GM21825 (cell line): ENCODE measurements at regions not wholly inside any gene's neighbourhood (a gene's known extent, or its start where the extent isn't known, plus 50 kb on each side); places are given as distances from the start of the nearest gene placed in this dataset.

Source experiments
- ATAC-seq: cut with Tn5 transposase; IDR thresholded peaks from one replicate; pipeline ENCODE4 v1.9.1; 2021; ENCODE audit warnings: mild to moderate bottlenecking, moderate library complexity; ENCODE audit not compliant: unreplicated experiment

- ATAC-seq = no peak
These were observed 257.8 kb downstream of the COX7C start for GRCh38 chr5:86875539-86875938.

GRCh38 chr5:86878250-86878649 is 260.5 kb downstream of the COX7C start:
- ATAC-seq = no peak

- no peak for ATAC-seq
These were observed 261.3 kb downstream of the COX7C start for GRCh38 chr5:86879086-86879485.

DNA sequence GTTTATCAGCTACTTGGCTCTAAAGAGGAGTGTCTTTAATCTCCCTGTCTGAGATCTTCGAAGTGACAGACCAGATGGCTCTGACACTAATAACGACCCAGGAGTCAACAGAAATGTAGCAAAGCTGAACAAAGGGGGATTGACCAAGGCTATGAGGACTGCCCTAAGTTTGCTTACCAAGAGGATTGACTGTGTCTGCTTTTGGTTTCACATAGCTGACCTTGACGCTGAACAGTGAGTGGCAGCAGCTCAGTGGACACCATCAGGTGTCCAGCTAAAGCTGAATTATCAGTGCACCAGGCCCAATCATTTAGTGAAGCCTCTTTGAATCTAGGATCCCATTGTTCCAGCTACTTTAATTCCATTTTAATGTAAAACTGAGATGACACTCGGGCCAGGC is 262.6 kb downstream of the COX7C start:
- ATAC-seq = no peak

- peak; percentile 94 for ATAC-seq
These were observed 263.2 kb downstream of the COX7C start for GRCh38 chr5:86880785-86881492.

GRCh38 chr5:86881493-86882090 is 263.9 kb downstream of the COX7C start:
- no peak for ATAC-seq

DNA sequence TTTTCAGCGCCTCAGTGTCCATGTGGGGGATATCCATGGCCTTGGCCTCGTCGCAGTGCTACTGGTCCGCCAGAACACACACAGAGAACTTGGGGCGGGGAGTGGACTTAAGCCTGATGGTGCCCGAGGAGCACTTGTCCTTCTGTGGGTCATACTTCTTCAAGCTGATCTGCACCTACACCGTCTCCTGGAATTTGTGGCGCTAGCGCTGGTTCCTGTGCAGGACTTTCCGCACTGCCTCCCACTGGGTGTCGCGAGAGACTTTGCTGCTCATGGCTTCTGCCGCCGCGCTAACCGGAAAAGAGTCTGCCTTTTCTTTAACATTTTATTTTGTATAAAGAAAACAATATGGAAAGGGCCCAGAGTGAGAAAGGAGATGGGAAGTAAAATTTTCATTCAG is 266.9 kb downstream of the COX7C start:
- no peak for ATAC-seq

GRCh38 chr5:86885011-86885410 is 267.3 kb downstream of the COX7C start:
- ATAC-seq = no peak

DNA sequence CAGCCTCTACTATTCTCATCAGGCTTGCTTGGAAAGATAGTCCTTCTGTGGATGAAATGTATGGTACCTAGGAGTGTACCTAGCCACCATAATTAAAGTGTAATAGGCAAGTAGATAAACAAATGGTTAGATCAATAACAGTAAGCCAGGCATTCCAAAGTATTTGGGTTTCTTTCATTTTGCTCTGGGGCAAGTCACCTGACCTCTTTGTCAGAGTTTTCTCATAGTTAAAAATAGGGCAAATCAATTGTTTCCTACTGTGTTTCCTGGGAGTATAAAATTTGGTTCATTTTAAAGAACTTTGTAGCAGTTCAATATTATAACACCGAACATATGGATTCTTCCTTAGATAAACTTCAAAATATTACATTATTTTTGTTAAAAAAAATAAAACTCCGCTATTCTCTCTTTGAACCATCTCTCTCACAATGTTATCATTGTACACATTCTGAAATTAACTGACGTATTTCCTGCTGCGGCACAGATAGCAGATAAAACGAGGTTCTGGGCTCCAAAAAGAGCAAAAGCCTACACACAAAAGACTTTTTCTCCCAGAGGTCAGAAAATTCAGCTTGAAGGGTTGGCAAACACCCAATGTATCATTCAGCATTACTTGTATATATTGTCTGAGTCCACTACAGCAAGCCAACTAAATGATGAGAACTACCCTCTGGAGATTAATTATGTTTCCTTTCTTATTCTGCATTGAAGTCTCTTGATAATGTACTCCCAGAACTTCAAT is 267.9 kb downstream of the COX7C start:
- no peak for ATAC-seq

DNA sequence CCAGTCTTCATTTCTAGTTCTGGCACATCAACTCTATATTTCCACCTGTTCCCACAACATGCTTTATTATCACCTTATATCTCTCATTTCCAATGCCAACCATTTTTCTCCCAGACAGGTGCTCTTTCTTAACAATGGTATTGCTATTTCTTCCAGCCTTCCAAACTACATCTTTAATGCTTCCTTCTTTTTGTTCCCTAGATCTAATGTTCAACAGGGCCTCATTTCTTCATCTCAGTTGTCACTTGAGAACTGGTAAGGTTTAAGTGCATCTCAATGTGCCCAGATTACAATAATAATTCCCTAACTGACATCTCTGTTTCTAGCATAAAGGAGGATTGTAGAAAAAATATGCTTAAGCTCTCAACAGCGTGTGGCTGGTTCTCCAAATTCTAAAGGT is 272.6 kb downstream of the COX7C start:
- ATAC-seq = no peak

GRCh38 chr5:86894056-86894455 is 276.3 kb downstream of the COX7C start:
- no peak for ATAC-seq

GRCh38 chr5:86896916-86897315 is 279.2 kb downstream of the COX7C start:
- no peak for ATAC-seq

DNA sequence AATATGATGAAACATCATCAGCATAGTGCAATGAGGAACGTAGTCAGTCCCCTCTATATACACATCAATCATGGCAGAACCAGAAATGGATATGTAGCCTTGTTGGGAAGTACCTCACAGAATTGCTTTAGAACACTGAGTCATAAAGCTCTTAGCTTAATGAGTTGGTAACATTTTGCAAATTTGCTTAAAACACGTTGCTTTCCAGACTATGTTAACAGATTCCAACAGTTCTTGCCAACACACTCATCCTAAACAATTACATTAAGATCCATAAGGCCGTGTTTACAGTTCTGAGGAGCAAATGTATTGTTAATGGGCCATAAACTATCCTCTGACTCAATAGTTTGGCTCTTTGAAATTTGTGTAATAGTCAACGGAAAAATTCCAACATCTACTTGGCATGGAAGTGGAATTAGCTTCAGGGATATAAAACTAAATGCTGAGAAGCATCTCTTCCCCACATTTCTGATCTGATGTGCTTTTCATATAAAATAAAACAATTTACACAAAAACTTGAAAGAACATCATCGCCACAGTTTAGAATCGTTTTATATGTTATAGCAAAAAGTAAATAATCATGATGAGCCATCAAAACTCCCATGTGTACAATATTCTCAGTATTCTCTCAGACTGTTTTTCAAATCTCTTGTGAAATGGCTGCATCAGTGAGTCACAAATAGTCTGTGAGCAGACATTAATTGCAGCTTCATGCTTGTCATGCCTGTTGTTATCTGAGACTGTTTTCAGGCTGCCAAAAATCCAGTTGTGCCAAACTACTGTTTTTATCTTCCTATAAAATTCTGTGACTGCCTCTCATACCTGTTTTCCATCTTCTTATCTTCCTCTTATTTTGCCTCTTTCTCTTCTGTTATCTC is 291.9 kb downstream of the COX7C start:
- no peak for ATAC-seq

DNA sequence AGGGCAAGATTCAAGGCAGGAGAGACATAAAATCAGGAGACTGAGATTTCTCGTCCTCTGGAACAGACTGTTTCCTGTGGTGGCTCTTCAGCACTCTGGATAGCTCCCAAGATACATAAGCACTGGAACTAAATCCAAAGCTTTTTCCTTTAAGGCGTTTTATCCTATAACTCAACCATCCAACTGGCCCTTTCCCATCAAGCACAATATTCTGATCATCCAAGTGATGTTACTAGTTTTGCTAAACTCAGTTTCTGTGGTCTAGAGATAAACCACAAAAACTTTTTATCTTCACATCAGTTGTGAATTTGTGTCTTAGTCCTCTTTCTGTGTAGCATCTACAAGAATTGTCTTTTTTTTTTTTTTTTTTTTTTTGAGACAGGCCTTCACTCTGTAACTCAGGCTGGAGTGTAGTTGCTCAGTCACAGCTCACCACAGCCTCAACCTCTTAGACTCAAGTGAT is 299.4 kb downstream of the COX7C start:
- ATAC-seq = no peak

DNA sequence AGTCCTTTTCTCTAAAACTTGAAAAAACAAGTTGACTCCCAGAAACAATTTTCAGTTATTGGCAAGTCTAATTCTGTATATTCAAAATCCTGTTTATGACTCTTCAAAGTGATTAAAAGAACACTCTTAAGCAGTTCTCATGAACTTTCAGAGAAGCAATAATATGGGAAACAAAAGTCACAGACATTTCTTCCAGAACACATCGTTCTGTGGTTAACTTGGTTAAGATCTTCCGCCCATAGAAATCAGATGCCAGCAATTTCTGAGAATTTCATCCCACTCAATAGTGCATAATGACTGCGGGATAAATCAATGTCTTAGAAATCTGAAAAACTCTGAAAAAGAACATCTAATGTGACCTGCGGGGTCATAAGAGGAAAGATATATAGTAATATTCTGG is 300.5 kb downstream of the COX7C start:
- no peak for ATAC-seq

GRCh38 chr5:86926033-86926432 is 308.3 kb downstream of the COX7C start:
- no peak for ATAC-seq

DNA sequence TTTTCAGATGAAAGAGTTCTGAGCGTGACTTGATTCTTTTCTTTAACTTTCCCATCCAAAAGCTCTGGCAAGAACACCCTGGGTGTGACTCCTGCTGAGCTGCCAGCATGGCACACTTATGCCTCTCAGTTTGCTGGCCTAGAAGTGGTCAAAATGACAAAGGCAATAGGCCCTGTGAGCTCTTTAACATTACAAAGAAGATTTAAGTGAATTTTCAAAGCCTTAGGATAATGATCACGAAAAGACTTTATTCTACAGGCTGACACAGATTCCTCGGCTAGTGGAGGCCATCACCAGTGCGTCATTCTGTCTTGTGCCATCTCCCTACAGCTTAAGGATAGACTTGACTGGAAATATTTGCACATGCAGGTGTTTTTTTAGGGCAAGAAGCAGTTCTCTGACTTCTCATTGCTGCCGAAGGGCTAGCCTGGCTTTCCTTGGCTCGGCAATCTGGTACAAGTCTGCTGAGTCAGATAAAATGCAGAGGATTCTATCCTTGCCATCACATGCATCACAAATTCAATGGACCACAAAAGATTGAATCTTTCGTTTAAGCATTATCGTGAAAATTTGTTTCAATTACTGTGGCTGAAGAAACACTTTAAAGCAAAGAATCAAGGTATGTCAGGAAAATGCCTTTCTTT is 311.5 kb downstream of the COX7C start:
- no peak for ATAC-seq

DNA sequence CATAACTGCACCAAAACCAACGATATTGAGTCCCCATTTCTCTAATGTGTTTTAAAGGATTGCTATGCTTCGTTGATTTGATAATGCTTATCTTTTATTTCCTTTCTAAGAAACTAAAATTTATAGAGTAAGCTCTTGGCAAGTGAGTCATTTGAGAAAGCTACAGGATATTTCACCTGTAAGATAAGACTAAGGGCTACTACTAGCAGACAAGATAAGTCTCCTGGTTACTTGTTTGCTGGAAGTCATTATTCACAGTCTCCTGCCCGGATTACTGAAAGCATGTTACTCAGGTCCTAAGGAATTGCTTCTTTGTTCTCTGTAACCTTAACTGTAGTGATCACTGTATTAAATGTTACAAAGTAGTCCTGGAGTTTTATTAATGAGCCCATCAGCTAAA is 315.9 kb upstream of the RASA1 start:
- ATAC-seq = no peak

GRCh38 chr5:86964889-86965288 is 302.8 kb upstream of the RASA1 start:
- no peak for ATAC-seq

DNA sequence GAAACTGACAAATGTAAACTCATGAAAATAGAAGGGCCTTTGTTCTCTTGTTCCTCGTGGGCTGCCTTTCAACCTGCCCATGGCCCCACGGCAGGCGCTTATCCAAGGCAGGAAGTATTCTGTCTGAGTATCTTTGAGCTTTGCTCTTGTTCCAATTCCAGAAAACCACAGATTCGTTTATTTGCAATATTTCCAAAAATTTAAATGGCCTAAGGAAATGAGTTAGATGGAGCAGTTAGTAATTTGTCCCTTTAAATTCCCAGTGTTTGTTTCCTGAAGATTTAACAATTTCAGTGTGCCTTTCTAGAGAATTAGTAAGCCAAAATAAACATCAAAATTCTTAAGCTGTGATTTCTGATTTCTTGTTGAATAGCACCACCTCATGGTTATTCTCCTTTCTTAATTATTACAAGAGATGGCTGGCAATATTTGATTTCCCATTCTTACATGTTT is 299.4 kb upstream of the RASA1 start:
- ATAC-seq = no peak

DNA sequence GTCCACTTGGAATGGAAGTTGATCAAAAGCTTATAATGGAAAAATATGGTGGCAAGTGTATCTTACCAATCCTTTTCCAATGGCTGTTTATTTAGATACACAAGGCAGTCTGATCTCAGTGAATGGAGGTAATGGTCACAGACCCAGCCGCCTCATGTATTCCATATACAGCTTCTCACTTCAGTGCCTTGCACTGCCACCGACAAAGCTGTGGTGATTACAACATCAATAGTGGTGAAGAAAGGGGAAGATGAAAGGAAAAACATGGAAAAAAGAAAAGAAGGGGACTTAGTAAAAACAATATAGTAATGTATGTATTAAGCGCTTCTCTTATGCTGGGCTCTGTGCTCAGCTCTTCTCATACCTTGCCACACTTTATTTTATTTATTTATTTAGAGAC is 297.3 kb upstream of the RASA1 start:
- no peak for ATAC-seq
